Stomach (tissue), 8 donors: ENCODE measurements at regions not wholly inside any gene's neighbourhood (a gene's known extent, or its start where the extent isn't known, plus 50 kb on each side); places are given as distances from the start of the nearest gene placed in this dataset.

Source experiments
- DNase-seq, 2 donors: peaks; one replicate each; pipeline versions ENCODE4 v3.0.0 to v3.0.0-alpha.2; 2013 to 2019
- H3K27ac ChIP-seq, 5 donors: fragments of 200-600 bp in 4 of 5; sonication (generic) in 4 of 5; one replicate each; pipeline ENCODE4 v1.5.1; 2013 to 2019; ENCODE audit warnings: mild to moderate bottlenecking in 1 of 5, moderate library complexity in 1 of 5
- H3K27me3 ChIP-seq, 3 donors: fragments of 200-600 bp; sonication (generic); one replicate each; pipeline ENCODE4 v1.5.1; 2017 to 2019; ENCODE audit warnings: mixed run types in 1 of 3
- H3K36me3 ChIP-seq, 4 donors: fragments of 200-600 bp; sonication (generic); 1 replicate in 3 of 4; 2 replicates in 1 of 4; pipeline ENCODE4 v1.5.1; 2016 to 2019
- H3K4me1 ChIP-seq, 4 donors: fragments of 200-600 bp; sonication (generic); one replicate each; pipeline ENCODE4 v1.5.1; 2016 to 2019
- H3K4me3 ChIP-seq, 4 donors: fragments of 200-600 bp; sonication (generic) in 3 of 4; one replicate each; pipeline ENCODE4 v1.5.1; 2016 to 2019; ENCODE audit warnings: mild to moderate bottlenecking in 1 of 4
- H3K9me3 ChIP-seq, 4 donors: fragments of 200-600 bp; sonication (generic); one replicate each; pipeline ENCODE4 v1.5.1; 2016 to 2019
- EP300 ChIP-seq: sonication (generic); formaldehyde crosslinking; IDR thresholded peaks from one replicate; pipeline ENCODE4 v1.6.1; 2017; ENCODE audit warnings: antibody characterized with exemption
- POLR2A ChIP-seq, 4 donors: fragments of 450-650 bp; IDR thresholded peaks; one replicate each; pipeline ENCODE4 v1.6.1; 2016; ENCODE audit warnings: antibody characterized with exemption in 4 of 4, control low read depth in 2 of 4, mild to moderate bottlenecking in 1 of 4, moderate library complexity in 1 of 4
- POLR2AphosphoS5 ChIP-seq, 3 donors: sonication (generic); formaldehyde crosslinking; IDR thresholded peaks; one replicate each; pipeline ENCODE4 v1.6.1; 2016; ENCODE audit warnings: antibody characterized with exemption in 3 of 3
- WGBS, 5 donors: extraction: QIAGEN DNeasy Blood & Tissue Kit in 3 of 5; methylation state at CpG; one replicate each; pipeline versions ENCODE4 v1.1.5 to v1.1.7; 2013 to 2018; 5-methylcytosine and 5-hydroxymethylcytosine counted together
- intact Hi-C: fragments of 100-400 bp; cut with DNase I; formaldehyde crosslinking; loops from one replicate; pipeline ENCODE4 v1.15.1; 2023; ENCODE audit warnings: low total_unique reads
- TF ChIP-seq, protein P1 (sequence below), 7 experiments: fragments of 450-650 bp in 4 of 7; fragments of 200-600 bp in 3 of 7; sonication (generic) in 3 of 7; IDR thresholded peaks; one replicate each; pipeline ENCODE4 v1.5.1; 2016 to 2019; ENCODE audit warnings: antibody characterized with exemption in 7 of 7, control low read depth in 2 of 7, mild to moderate bottlenecking in 1 of 7
- donor health status: healthy with polysubstance abuse.
- donor health status: Bipolar disorder and iron deficiency.
- donor health status: healthy.

DNA sequence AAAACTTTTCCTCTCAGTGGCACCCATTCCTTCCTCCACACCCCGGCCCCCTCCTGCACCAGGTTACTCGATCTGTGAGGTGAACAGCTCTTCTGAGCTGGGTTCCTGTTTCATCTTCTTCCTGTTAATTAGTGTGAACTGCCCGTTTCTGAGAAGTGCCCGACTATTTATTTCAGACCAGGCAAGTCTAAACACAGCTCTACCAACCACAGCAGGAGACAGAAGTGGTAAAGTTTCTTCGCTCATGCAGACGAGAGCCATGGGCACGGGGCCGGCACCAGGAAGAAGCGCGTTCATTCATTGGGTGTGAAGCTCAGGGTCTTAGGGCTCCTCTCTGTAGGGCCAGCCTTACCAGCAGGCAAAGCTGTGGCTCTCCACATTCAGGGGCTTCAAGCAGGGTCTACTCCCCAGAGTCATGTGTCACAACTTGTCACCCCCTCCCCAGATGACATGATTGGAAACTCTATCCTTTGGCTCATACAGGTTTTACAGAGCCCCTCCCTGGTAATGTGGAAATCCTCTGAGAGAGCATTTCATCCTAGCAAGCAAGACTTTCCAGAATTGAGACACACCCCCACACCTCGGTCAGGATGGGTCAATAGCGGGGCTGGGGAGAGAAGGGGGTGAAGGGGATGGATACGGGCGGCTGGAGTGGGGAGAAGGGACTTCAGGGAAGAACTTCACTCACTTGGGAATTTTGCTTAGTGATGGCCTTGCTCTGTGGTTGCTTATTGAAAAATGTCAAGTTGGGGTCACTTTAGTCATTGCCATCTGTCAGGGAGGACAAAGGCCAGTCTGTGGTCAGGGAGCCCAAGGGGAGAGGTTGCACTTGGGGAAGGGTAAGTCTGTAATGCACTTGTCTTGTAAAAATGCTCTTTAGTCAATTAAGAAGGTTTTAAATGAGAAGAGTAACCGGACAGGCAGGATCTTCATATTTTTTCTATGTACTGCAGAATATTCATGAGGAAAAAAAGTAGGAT is 121.6 kb upstream of the TRIM2 start:
- peak overlapping the region in 1 of 5 donors; percentile 38 for H3K27ac ChIP-seq
- no peak overlapping the region for H3K4me3 ChIP-seq
- H3K27me3 ChIP-seq: no peaks in the 10 kb centered on the region
- WGBS, 5 donors: 75 to 90% (median 86%) methylated on average over 13 to 15 of the region's 15 CpGs
- TF ChIP-seq EP300 (no peak), POLR2AphosphoS5 (IDR thresholded peaks at IDR 0.05) (no peak), POLR2A (IDR thresholded peaks at IDR 0.05) (no peak)
- TF ChIP-seq, protein P1, sequence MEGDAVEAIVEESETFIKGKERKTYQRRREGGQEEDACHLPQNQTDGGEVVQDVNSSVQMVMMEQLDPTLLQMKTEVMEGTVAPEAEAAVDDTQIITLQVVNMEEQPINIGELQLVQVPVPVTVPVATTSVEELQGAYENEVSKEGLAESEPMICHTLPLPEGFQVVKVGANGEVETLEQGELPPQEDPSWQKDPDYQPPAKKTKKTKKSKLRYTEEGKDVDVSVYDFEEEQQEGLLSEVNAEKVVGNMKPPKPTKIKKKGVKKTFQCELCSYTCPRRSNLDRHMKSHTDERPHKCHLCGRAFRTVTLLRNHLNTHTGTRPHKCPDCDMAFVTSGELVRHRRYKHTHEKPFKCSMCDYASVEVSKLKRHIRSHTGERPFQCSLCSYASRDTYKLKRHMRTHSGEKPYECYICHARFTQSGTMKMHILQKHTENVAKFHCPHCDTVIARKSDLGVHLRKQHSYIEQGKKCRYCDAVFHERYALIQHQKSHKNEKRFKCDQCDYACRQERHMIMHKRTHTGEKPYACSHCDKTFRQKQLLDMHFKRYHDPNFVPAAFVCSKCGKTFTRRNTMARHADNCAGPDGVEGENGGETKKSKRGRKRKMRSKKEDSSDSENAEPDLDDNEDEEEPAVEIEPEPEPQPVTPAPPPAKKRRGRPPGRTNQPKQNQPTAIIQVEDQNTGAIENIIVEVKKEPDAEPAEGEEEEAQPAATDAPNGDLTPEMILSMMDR (IDR thresholded peaks at IDR 0.05): no peak
- intact Hi-C loops: loop anchor here (5.0 kb wide), 1 partner anchor 45 kb away; no protein-coding TSS in a partner anchor
- DNase-seq: no peak
- H3K9me3 ChIP-seq: no peaks in the 10 kb centered on the region
- peaks cover 8 to 21% (median 15%) of the 10 kb centered on the region in 4 donors for H3K4me1 ChIP-seq
- H3K36me3 ChIP-seq: no peaks in the 10 kb centered on the region

DNA sequence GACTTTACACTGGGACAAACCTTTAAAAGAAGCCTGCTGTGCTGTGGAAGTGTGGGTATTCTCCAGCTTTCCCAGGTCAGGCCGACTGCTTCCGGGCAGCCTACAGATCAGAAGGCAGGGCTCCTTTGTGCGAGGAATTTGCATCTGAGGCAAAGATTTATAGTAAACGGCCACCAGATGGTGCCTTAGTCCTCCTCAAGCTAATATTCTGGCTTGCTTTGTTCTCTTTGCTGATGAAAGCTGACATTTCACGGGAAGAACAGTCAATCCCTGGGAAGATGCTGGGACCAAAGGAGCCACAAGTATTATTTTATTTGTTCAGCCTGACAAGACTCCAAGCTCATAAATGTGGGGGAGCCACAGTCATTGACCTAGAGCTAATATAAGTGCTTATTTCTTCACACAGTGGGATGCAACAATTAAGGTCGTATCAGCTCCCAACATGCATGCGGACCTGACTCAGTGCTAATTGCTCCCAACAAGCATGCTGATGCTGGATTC is 120.7 kb upstream of the TRIM2 start:
- 21 to 24% (median 22%) methylated on average over 7 of the region's 7 CpGs for WGBS, 5 donors
- H3K27ac ChIP-seq: peak overlapping the region in 1 of 5 donors; percentile 38
- no peaks in the 10 kb centered on the region for H3K9me3 ChIP-seq
- no peak overlapping the region for H3K4me3 ChIP-seq
- TF ChIP-seq, protein P1 (IDR thresholded peaks at IDR 0.05): peak in 5 of 7 experiments; percentile 28 to 72 (median 57)
- TF ChIP-seq EP300 (no peak), POLR2A (IDR thresholded peaks at IDR 0.05) (no peak), POLR2AphosphoS5 (IDR thresholded peaks at IDR 0.05) (peak in 1 of 3 donors; percentile 28)
- H3K4me1 ChIP-seq: peaks cover 8 to 21% (median 15%) of the 10 kb centered on the region in 4 donors
- intact Hi-C loops: loop anchor here (5.0 kb wide), 1 partner anchor 44 kb away; no protein-coding TSS in a partner anchor
- peak; percentile 69 to 93 for DNase-seq
- H3K36me3 ChIP-seq: no peaks in the 10 kb centered on the region
- no peaks in the 10 kb centered on the region for H3K27me3 ChIP-seq

DNA sequence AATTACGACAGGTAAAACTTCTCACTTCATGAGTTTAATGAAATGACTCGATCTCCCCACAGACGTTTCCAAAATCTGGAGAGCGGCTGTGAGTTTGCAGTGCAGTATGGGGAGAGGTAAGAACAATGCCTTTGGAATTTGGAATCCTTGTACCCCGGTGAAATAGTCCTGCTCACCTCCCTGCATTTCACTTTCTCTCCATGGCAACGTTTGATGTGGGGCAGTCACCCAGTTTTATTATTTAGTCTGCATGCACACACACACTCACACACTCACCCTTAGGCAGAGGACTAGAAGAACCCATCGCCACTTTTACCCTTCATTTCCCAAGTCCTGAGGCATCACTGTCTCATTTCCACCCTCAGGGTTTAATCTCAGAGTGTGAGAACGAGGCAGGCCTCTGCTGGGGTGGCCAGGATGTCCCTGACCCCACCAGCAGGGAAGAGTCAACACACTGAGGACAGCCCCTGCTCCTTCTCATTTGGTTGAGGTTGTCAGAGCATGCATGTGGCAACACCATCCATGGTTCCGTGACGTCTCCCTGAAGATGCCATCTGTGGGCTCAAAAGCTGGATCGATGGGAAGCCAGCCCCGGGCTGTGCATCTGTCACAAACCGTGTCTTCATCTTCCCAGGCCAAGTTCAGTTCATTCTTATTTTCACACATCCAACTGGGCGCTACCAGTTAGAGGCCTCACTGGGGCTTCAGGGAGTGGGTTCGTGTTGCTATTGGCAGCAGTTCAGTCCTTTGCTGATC is 119.8 kb upstream of the TRIM2 start:
- intact Hi-C loops: loop anchor here (5.0 kb wide), 1 partner anchor 43 kb away; no protein-coding TSS in a partner anchor
- Histone ChIP-seq H3K36me3 (no peaks in the 10 kb centered on the region), H3K4me1 (peaks cover 8 to 21% (median 15%) of the 10 kb centered on the region in 4 donors), H3K27ac (no peak overlapping the region), H3K9me3 (no peaks in the 10 kb centered on the region), H3K27me3 (no peaks in the 10 kb centered on the region), H3K4me3 (no peak overlapping the region)
- TF ChIP-seq, protein P1 (IDR thresholded peaks at IDR 0.05): no peak
- no peak for TF ChIP-seq EP300
- no peak for TF ChIP-seq POLR2AphosphoS5 (IDR thresholded peaks at IDR 0.05)
- no peak for TF ChIP-seq POLR2A (IDR thresholded peaks at IDR 0.05)
- DNase-seq: no peak
- WGBS, 5 donors: 84 to 89% (median 87%) methylated on average over 15 of the region's 15 CpGs
